Endothelial cell of umbilical vein (primary cell): ENCODE measurements at regions not wholly inside any gene's neighbourhood (a gene's known extent, or its start where the extent isn't known, plus 50 kb on each side); places are given as distances from the start of the nearest gene placed in this dataset.

Source experiments
- BruUV-seq: library from RNA; stranded (reverse); fragments of 400-500 nt; replicated peaks from 2 replicates; lab custom pipeline; 2021; lab: Mats Ljungman, UMichigan
- CTCF ChIA-PET: fragments of 300-600, 350-600 bp; sonication (Branson Sonifier 250); formaldehyde crosslinking; loops from one replicate; lab custom pipeline; 2021; ENCODE audit warnings: antibody characterized with exemption, inconsistent platforms; lab: Charles Lee
- POLR2A ChIA-PET: fragments of 300-600, 350-600 bp; sonication (Branson Sonifier 250); formaldehyde crosslinking; loops from one replicate; lab custom pipeline; 2021; ENCODE audit warnings: antibody characterized with exemption, inconsistent platforms; lab: Charles Lee
- DNase-seq: peaks from one replicate; pipeline ENCODE4 v3.0.0-alpha.2; 2011; ENCODE audit warnings: low read depth, low spot score
- FAIRE-seq: peaks from 2 replicates; lab custom pipeline; 2011; peaks lifted over from hg19 to GRCh38; lab: Jason Lieb, UNC
- H2AFZ ChIP-seq: 2 replicates; pipeline ENCODE4 v1.6.0; 2012; ENCODE audit warnings: low read depth, low read length, control low read depth, inconsistent platforms
- H3K27ac ChIP-seq: 2 replicates; pipeline ENCODE4 v1.5.1; 2011; ENCODE audit warnings: low read depth, mild to moderate bottlenecking, control low read depth, low read length, moderate library complexity; ENCODE audit not compliant: insufficient read depth
- H3K27me3 ChIP-seq, 2 experiments: 2 replicates each; pipeline versions ENCODE4 v1.6.0 to v1.6.1; 2011; ENCODE audit warnings: low read length in 2 of 2, mixed read lengths in 1 of 2; ENCODE audit not compliant: control insufficient read depth in 2 of 2, insufficient read depth in 2 of 2
- H3K36me3 ChIP-seq, 2 experiments: 2 replicates in 1 of 2; 3 replicates in 1 of 2; pipeline ENCODE4 v1.5.1; 2011; ENCODE audit warnings: low read length in 2 of 2, mild to moderate bottlenecking in 1 of 2, moderate library complexity in 1 of 2; ENCODE audit not compliant: control insufficient read depth in 2 of 2, insufficient read depth in 2 of 2; ENCODE audit errors: extremely low read depth in 1 of 2
- H3K4me1 ChIP-seq: 3 replicates; pipeline ENCODE4 v1.5.1; 2011; ENCODE audit warnings: mild to moderate bottlenecking, low read length; ENCODE audit not compliant: control insufficient read depth, insufficient read depth; ENCODE audit errors: extremely low read depth
- H3K4me2 ChIP-seq: 2 replicates; pipeline ENCODE4 v1.6.1; 2011; ENCODE audit warnings: low read length, control low read depth, mixed read lengths; ENCODE audit not compliant: insufficient read depth
- H3K4me3 ChIP-seq, 3 experiments: fragments of 200-600 bp in 1 of 3; sonication (generic), shearing (Covaris generic) in 1 of 3; replicated peaks in 1 of 3; 2 replicates each; pipeline ENCODE4 v1.5.1; 2011 to 2016; ENCODE audit warnings: control low read depth in 3 of 3, low read length in 3 of 3, mild to moderate bottlenecking in 2 of 3, inconsistent platforms in 1 of 3, low read depth in 1 of 3, moderate library complexity in 1 of 3; ENCODE audit not compliant: insufficient read depth in 1 of 3
- H3K79me2 ChIP-seq: 2 replicates; pipeline ENCODE4 v1.6.0; 2012; ENCODE audit warnings: low read length, inconsistent platforms; ENCODE audit not compliant: control insufficient read depth, insufficient read depth
- H3K9ac ChIP-seq: replicated peaks from 2 replicates; pipeline ENCODE3; 2011; ENCODE audit warnings: low read length, control low read depth; ENCODE audit not compliant: insufficient read depth; ENCODE audit errors: extremely low read depth
- H3K9me1 ChIP-seq: replicated peaks from 3 replicates; pipeline ENCODE4 v1.6.0; 2011; ENCODE audit warnings: mild to moderate bottlenecking, low read length; ENCODE audit not compliant: control insufficient read depth, insufficient read depth; ENCODE audit errors: extremely low read depth
- H3K9me3 ChIP-seq: replicated peaks from 2 replicates; pipeline ENCODE4 v1.5.1; 2012; ENCODE audit warnings: low read length, inconsistent platforms; ENCODE audit not compliant: control insufficient read depth, insufficient read depth
- H4K20me1 ChIP-seq: replicated peaks from 2 replicates; pipeline ENCODE3; 2011; ENCODE audit warnings: mild to moderate bottlenecking, low read length; ENCODE audit not compliant: control insufficient read depth, insufficient read depth; ENCODE audit errors: extremely low read depth
- CTCF ChIP-seq, 2 donors: IDR thresholded peaks; 1 replicate in 1 of 2; 2 replicates in 1 of 2; pipeline ENCODE4 v1.5.1; 2011; ENCODE audit warnings: low read length in 2 of 2, mild to moderate bottlenecking in 2 of 2, moderate library complexity in 2 of 2, control low read depth in 1 of 2, inconsistent platforms in 1 of 2, low read depth in 1 of 2; ENCODE audit not compliant: insufficient read depth in 1 of 2; ENCODE audit errors: extremely low read depth in 1 of 2
- EZH2 ChIP-seq: IDR thresholded peaks from 2 replicates; pipeline ENCODE4 v1.6.1; 2012; ENCODE audit warnings: borderline replicate concordance, low read depth, mild to moderate bottlenecking, moderate library complexity, low read length, inconsistent platforms; ENCODE audit not compliant: severe bottlenecking
- FOS ChIP-seq: IDR thresholded peaks from 2 replicates; pipeline ENCODE4 v1.6.1; 2011; ENCODE audit warnings: mild to moderate bottlenecking, low read length, moderate library complexity, borderline replicate concordance; ENCODE audit not compliant: insufficient read depth
- GATA2 ChIP-seq: IDR thresholded peaks from 2 replicates; pipeline ENCODE4 v1.7.0; 2011; ENCODE audit warnings: low read depth, mild to moderate bottlenecking, moderate library complexity, mixed read lengths, low read length; ENCODE audit not compliant: insufficient read length, insufficient read depth
- MYC ChIP-seq: IDR thresholded peaks from one replicate; pipeline ENCODE4 v1.6.1; 2011; ENCODE audit warnings: mild to moderate bottlenecking, low read depth, low read length
- dilution Hi-C: fragments of 300-500 bp; cut with MboI; formaldehyde crosslinking; loops from one replicate; pipeline ENCODE4 v1.15.0; 2019; ENCODE audit warnings: low sequenced_read_pairs; ENCODE audit not compliant: extremely low pct_ligation_motif_present
- intact Hi-C: fragments of 100-400 bp; cut with micrococcal nuclease; formaldehyde crosslinking; loops from one replicate; pipeline ENCODE4 v1.10.0; 2022

- H3K27me3 ChIP-seq, result no peaks in the 10 kb centered on the region
- no peak overlapping the region for H3K27ac ChIP-seq
- intact Hi-C loops, result no loop called here
- ChIA-PET CTCF (interaction anchor here (0.6 kb wide), 1 partner anchor 227 kb away, joined by 3 read pairs; no protein-coding TSS in a partner anchor), POLR2A (no interaction called here)
- no peaks in the 10 kb centered on the region for H3K9me3 ChIP-seq
- H3K36me3 ChIP-seq, result no peaks in the 10 kb centered on the region
- dilution Hi-C loops, result no loop called here
- H3K9ac ChIP-seq, result no peak overlapping the region
- no peaks in the 10 kb centered on the region for H3K79me2 ChIP-seq
- H4K20me1 ChIP-seq, result no peaks in the 10 kb centered on the region
- BruUV-seq, result no TSS peak
- TF ChIP-seq CTCF (IDR thresholded peaks at IDR 0.05; ENCODE audit: extremely low read depth in 1 of 2, insufficient read depth in 1 of 2, low read depth in 1 of 2, low read length in 2 of 2), result no peak
- no peak for TF ChIP-seq MYC
- no peak for TF ChIP-seq GATA2
- no peaks in the 10 kb centered on the region for H3K4me1 ChIP-seq
- DNase-seq (no peak), FAIRE-seq (no peak)
- no peak overlapping the region for H3K4me2 ChIP-seq
- H3K9me1 ChIP-seq, result no peaks in the 10 kb centered on the region
- no peak overlapping the region for H3K4me3 ChIP-seq
- no peak overlapping the region for H2AFZ ChIP-seq
Observed at GRCh38 chr6:81643156-81643555, 109.3 kb downstream of the TENT5A start.

DNA sequence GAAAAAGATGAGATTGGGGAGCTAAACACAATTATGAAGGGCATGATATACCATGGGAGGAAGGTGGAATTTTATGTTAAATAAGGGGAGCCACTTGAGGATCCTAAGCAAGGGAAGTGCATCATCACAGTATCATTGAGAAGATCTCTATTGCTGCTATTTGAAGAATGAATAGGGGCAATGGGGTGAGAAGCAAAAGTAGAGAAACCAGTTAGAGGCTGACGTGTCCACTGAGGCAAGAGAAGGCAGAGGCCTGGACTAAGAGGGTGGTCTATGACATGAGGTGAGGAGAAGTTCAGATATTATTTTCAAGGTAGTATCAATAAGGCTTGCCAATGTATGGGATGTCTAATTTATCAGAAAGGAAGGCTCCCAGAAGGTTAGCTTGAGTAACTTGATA, 111.6 kb downstream of the TENT5A start:
- H4K20me1 ChIP-seq, result no peaks in the 10 kb centered on the region
- no TSS peak for BruUV-seq
- intact Hi-C loops (no loop called here), dilution Hi-C loops (no loop called here)
- H3K4me2 ChIP-seq, result no peak overlapping the region
- H3K27me3 ChIP-seq, result no peaks in the 10 kb centered on the region
- DNase-seq (no peak), FAIRE-seq (no peak)
- no peaks in the 10 kb centered on the region for H3K4me1 ChIP-seq
- no peak overlapping the region for H2AFZ ChIP-seq
- H3K9me3 ChIP-seq, result no peaks in the 10 kb centered on the region
- no peak overlapping the region for H3K27ac ChIP-seq
- CTCF ChIA-PET, result no interaction called here
- no peak overlapping the region for H3K4me3 ChIP-seq
- H3K9me1 ChIP-seq, result no peaks in the 10 kb centered on the region
- no peaks in the 10 kb centered on the region for H3K79me2 ChIP-seq
- H3K36me3 ChIP-seq, result no peaks in the 10 kb centered on the region
- TF ChIP-seq GATA2 (no peak), EZH2 (no peak), FOS (no peak)
- POLR2A ChIA-PET, result no interaction called here
- no peak overlapping the region for H3K9ac ChIP-seq
